Kidney (tissue), 13 donors: ENCODE measurements at regions not wholly inside any gene's neighbourhood (a gene's known extent, or its start where the extent isn't known, plus 50 kb on each side); places are given as distances from the start of the nearest gene placed in this dataset.

ENCODE experiments used
- DNase-seq, 5 donors: peaks; one replicate each; pipeline ENCODE4 v3.0.0-alpha.2; 2013 to 2020
- FAIRE-seq: peaks from 2 replicates; lab custom pipeline; 2012; peaks lifted over from hg19 to GRCh38; lab: Jason Lieb, UNC
- H3K27ac ChIP-seq, 2 donors: one replicate each; pipeline ENCODE4 v1.7.0; 2013; ENCODE audit warnings: low read depth in 2 of 2, low read length in 2 of 2, inconsistent platforms in 1 of 2
- H3K27me3 ChIP-seq: one replicate; pipeline ENCODE4 v1.7.1; 2013; ENCODE audit warnings: low read length, inconsistent platforms; ENCODE audit not compliant: control insufficient read depth, insufficient read depth
- H3K36me3 ChIP-seq, 3 donors: one replicate each; pipeline versions ENCODE4 v1.7.0 to v1.7.1; 2013; ENCODE audit warnings: low read length in 3 of 3, control low read depth in 1 of 3, inconsistent platforms in 1 of 3; ENCODE audit not compliant: insufficient read depth in 3 of 3, control insufficient read depth in 2 of 3
- H3K4me1 ChIP-seq, 3 donors: one replicate each; pipeline versions ENCODE4 v1.7.0 to v1.7.1; 2013; ENCODE audit warnings: low read length in 3 of 3, inconsistent platforms in 1 of 3, low read depth in 1 of 3; ENCODE audit not compliant: control insufficient read depth in 2 of 3, insufficient read depth in 2 of 3
- H3K4me3 ChIP-seq, 3 donors: one replicate each; pipeline versions ENCODE4 v1.7.0 to v1.8.1; 2013; ENCODE audit warnings: low read length in 3 of 3, control low read depth in 1 of 3, inconsistent platforms in 1 of 3
- H3K9ac ChIP-seq, 3 donors: one replicate each; pipeline versions ENCODE4 v1.7.0 to v1.7.1; 2013; ENCODE audit warnings: low read length in 3 of 3, control low read depth in 1 of 3, inconsistent platforms in 1 of 3
- H3K9me3 ChIP-seq, 3 donors: one replicate each; pipeline versions ENCODE4 v1.7.0 to v1.7.1; 2013; ENCODE audit warnings: low read length in 3 of 3, control low read depth in 1 of 3, inconsistent platforms in 1 of 3; ENCODE audit not compliant: control insufficient read depth in 2 of 3, insufficient read depth in 1 of 3
- CTCF ChIP-seq: IDR thresholded peaks from 3 replicates; pipeline ENCODE4 v1.5.1; 2012; ENCODE audit warnings: mild to moderate bottlenecking, moderate library complexity, borderline replicate concordance; ENCODE audit not compliant: insufficient read depth; ENCODE audit errors: extremely low read depth
- intact Hi-C: fragments of 100-400 bp; cut with DNase I; formaldehyde crosslinking; loops from one replicate; pipeline ENCODE4 v1.11.1; 2022
- donor health status: control.
- donor health status: control.
- donor health status: control.
- donor health status: control.
- donor health status: control.
- donor health status: DM: yes; HTN: yes; CAD: no.
- donor health status: Normal renal cell carcinoma (clear cell type).

GRCh38 chr6:79150733-79151132 is 72.7 kb upstream of the PHIP start:
- no peaks in the 10 kb centered on the region for H3K36me3 ChIP-seq
- no peaks in the 10 kb centered on the region for H3K9me3 ChIP-seq
- intact Hi-C loops = no loop called here
- H3K27ac ChIP-seq = no peak overlapping the region
- H3K27me3 ChIP-seq = no peaks in the 10 kb centered on the region
- H3K4me1 ChIP-seq = no peaks in the 10 kb centered on the region
- no peak overlapping the region for H3K4me3 ChIP-seq
- TF ChIP-seq CTCF = no peak
- DNase-seq (no peak), FAIRE-seq (no peak)
- H3K9ac ChIP-seq = no peak overlapping the region

GRCh38 chr6:79149884-79150283 is 71.8 kb upstream of the PHIP start:
- no peaks in the 10 kb centered on the region for H3K9me3 ChIP-seq
- H3K27ac ChIP-seq = no peak overlapping the region
- H3K9ac ChIP-seq = no peak overlapping the region
- no peak for DNase-seq
- H3K4me1 ChIP-seq = no peaks in the 10 kb centered on the region
- intact Hi-C loops = no loop called here
- H3K27me3 ChIP-seq = no peaks in the 10 kb centered on the region
- no peak for TF ChIP-seq CTCF
- no peak overlapping the region for H3K4me3 ChIP-seq
- no peak for FAIRE-seq
- no peaks in the 10 kb centered on the region for H3K36me3 ChIP-seq

- DNase-seq = no peak
- Histone ChIP-seq H3K4me1 (no peaks in the 10 kb centered on the region), H3K9me3 (no peaks in the 10 kb centered on the region), H3K27me3 (no peaks in the 10 kb centered on the region), H3K27ac (no peak overlapping the region), H3K9ac (no peak overlapping the region), H3K36me3 (no peaks in the 10 kb centered on the region), H3K4me3 (no peak overlapping the region)
- TF ChIP-seq CTCF = no peak
- FAIRE-seq = no peak
- intact Hi-C loops = no loop called here
Measured at GRCh38 chr6:79146421-79146820, 68.4 kb upstream of the PHIP start.

- Histone ChIP-seq H3K36me3 (no peaks in the 10 kb centered on the region), H3K9ac (no peak overlapping the region), H3K4me3 (no peak overlapping the region), H3K9me3 (no peaks in the 10 kb centered on the region), H3K27me3 (no peaks in the 10 kb centered on the region), H3K4me1 (no peaks in the 10 kb centered on the region), H3K27ac (no peak overlapping the region)
- no peak for FAIRE-seq
- intact Hi-C loops = no loop called here
- TF ChIP-seq CTCF = no peak
- no peak for DNase-seq
Measured at GRCh38 chr6:79145301-79145700, 67.2 kb upstream of the PHIP start.
